M059J (cell line): ENCODE measurements at regions not wholly inside any gene's neighbourhood (a gene's known extent, or its start where the extent isn't known, plus 50 kb on each side); places are given as distances from the start of the nearest gene placed in this dataset.
"Not testable (repeated sequence)": the region's sequence is repeated elsewhere in the genome, so short reads cannot be mapped to it uniquely, and the experiment has no call there.

Source experiments
- DNase-seq: peaks from one replicate; pipeline ENCODE4 v3.0.0-alpha.2; 2012; ENCODE audit warnings: low read depth

DNA sequence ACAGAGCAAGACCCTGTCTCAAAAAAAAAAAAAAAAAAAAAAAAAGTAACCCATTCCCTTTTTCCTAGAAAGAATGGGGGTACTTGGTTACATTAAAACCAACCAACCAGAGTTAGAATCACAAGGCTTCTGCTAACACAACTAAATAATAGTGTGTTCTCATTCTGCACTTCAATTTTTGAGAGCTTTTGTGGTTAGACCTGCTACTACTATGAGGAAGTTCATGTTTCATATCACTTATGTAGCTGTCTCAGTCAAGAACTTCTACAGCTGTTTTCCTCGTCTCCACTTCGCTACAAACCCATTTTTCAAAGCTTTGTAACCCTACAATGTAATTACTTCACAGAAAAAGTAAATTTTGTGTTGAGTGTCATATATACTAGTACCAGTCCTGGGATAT lies 58.3 kb downstream of the PDHA2 start:
- no peak for DNase-seq

DNA sequence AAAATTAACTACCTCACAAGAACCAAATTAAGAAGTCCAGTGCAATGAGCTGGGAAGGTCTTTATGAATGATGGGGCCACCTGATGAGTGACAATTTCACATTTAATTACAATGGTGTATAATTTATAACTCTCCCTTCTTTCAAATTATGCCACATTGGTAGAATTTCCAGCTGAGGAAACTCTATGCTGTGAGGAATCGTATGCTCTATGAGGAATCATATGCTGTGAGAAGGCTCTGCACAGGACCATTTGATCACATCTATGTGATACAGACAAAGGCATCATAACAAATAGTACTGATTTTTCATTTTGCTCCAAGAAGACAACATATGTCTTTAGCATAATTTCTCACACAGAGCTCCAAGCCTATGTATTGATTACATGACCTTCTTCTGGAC lies 69.3 kb downstream of the PDHA2 start:
- DNase-seq = no peak

DNA sequence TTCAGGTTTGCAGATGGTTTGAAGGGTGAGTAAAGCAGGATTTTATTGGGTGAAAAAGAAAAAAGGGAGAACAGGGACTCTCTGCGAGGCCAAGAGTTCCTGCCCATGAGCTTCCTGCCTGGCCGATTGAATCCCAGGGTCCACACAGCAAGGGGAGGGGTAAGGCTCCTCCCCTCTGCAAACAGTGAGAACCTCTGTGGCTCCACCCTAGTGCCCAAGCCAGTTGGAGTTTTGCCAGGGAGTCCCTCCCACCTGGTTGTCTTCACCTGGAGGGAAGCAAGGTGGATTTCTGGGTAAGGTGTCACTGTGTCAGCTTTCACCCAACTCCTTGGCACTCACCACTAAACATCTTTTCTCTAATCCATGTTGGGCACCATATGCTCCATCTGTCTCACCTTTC lies 70.9 kb downstream of the PDHA2 start:
- no peak for DNase-seq

DNA sequence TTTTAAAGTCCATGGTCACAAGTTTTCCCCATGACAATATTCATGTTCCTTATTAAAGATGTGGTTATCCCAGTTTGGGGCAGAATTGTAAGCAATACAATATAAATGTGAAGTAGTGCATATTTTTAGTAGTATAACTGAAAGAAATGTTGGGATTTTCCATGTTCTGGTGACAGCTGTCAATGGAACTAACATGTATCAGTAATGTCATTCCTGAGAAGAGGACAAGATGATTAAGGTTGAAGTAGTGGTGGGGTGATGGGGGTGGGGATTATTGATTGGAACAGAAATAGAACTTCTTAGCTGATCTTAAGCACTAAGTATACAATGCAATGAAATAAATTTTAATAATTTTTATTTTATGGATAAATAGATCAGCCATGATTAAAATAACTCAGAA lies 81.6 kb downstream of the PDHA2 start:
- DNase-seq = no peak

DNA sequence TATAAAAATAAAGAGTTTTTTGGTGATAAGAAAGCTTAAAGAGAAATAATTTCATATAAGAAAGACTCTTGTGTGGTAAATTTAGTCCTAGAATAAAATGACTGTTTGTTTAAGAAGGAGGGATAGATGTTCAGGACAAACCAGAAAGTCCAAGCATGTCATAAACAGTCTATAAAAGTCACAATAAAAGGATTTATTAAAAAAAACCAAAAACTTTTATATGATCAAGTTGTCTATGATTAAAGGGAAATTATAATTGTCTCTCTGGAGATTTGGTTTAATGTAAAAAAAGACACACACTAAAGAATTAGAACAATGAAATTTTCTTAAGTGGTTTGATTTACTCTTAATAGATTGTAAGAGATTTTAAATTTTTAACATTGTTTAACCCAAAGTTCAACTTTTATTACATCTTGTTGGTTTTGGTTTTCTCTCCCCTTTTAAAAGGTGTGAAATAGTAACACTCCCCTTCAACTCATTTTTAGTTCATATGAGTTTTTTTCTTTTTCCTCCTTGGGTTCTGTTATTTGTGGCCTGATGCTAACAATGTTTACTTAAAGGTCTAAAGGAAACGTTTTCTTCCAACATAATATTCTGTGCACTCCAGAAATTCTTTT lies 89.7 kb downstream of the PDHA2 start:
- peak; percentile 9 for DNase-seq

DNA sequence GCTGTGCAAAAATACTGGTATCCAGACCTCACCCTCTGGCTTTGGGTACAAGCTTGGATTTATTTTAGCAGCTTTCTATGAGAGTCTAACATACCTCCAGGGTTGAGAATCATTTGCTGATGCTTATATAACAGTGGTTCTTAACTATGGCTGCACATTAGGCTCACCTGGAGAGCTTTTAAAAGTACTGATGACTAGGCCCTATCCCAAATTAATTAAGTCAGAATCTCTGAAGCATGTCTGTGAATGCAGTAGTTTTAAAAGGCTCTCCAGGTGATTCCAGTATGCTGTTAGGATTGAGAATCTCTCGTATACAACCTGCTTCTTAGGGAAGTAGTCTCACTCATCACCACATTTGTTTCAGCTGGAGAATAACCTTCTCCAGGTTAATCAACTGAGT lies 99.2 kb downstream of the PDHA2 start:
- no peak for DNase-seq

DNA sequence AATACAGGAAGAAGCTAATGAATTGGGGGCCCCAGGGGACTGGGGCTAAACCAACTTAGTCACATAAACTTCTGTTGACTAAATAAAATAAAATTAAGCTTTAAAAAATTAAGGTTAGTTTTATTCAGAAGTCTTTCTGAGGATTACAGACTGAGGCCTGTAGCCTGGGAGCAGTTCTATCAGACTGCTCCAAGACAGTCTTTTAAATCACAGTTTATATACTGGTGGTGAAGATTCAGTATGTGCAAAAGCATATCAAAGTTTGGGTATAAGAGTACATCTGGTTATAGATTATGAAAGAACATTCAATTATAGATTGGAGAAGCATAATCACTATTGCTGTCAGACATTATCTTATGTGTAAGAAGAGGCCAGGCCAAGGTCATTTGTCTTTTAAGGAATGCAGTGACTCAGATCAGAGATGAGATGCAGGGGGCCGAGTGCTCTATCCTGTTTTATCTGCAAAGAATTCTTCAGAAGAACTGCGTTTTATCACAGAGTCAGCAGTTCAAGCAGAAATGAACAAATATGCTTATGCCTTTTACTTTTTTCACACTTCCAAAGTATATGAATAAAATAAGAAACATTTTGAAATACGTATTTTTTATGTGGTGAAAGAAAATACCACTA lies 109.4 kb downstream of the PDHA2 start:
- DNase-seq = peak; percentile 3

DNA sequence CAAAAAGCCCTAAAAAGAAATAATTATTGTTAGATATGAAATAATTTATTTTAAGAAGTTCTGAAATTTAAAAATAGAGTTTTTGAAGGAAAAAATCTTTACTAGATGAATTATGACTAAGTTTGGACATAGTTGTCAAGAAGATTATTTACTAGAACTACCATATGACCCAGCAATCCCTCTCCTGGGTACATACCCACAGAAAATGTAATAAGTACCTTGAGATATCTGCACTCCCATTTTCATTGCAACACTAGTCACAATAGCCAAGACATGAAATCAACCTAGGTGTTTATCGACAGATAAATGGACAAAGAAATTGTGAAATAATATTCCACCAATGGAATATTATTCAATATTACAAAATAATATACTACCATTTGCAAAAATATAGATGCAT lies 109.9 kb downstream of the PDHA2 start:
- no peak for DNase-seq

DNA sequence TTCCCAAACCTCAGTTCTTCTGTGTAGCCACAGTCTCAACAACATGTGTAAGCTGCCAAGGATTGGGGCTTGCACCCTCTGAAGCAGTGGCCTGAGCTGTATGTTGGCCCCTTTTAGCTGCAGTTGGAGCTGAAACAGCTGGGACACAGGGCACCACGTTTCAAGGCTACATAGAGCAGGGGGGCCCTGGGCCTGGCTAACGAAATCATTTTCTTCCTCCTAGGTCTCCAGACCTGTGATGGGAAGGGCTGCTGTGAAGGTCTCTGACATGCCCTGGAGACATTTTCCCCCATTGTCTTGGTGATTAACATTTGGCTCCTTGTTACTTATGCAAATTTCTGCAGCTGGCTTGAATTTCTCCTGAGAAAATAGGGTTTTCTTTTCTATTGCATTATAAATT lies 112.6 kb downstream of the PDHA2 start:
- DNase-seq = not testable (repeated sequence)

DNA sequence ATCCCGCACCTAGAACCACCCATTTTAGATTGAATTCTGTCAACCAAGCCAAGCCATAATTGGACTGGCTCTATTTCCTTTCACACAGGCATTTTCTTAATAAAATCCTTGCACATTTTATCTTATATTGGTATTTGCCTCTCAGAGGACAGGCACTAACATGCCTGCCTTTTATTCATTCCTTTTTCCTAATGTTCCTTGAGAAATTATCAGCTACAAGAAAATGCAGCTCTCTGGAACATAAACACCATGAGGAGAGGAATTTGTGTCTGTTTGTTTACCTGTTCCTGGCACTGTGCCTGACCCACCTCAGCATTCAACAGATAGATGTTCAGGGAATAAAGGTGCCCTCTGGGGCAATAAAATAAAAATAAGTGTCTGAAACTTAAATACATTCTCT lies 116.2 kb downstream of the PDHA2 start:
- no peak for DNase-seq

DNA sequence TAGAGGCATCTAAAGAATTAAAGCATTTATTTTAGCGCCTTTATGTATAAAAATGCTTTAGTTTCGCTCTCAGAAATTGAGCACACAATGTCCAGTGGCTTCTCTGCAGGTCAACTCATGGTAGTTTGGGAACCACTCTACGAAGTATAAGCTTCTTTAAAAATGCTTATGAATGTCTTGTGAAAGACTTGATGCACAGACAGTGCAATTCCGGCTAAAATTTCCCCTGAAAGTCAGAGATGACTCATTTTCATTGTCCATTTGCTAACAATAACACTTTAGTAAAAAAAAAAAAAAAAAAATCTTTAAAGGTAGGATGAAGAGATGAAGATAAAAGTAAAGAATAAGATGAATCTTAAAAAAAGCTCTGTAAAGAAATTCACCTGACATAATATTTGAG lies 117.2 kb downstream of the PDHA2 start:
- peak; percentile 2 for DNase-seq

DNA sequence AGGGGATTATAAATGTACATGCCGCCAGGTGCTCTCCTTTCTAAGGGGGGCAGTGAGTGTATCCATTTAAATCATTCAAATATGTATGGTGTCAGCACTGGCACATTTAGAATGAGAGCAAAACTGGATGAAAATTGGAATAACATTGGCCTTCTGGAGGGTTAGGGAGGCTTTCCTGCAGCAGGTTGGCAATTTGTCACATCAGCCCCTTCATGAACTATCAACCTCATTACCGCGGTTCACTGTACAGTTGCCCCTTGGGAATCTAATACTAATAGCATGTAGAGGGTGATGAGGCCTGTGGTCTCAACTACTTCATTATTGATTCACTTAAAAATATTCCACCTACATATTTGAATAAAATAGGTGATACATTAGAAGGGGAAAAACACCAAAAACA lies 117.9 kb downstream of the PDHA2 start:
- DNase-seq = no peak

DNA sequence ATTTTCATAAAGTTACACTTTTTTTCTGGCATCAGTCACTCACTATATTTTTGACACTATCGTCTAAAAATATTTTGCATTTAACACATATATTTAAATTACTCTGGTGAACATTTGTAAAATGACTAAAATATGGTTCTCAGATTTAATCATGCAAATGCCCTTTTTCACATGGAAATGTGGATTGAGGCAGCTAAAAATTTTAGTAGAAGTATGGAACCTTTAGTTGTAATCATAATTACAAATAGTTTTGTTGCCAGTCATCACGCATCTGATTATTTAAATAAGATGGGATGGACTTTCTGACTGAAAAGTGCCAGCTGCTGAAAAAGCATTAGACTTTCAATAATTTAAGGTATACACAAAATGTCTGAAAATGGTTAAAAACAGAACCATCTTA lies 119.3 kb downstream of the PDHA2 start:
- no peak for DNase-seq

DNA sequence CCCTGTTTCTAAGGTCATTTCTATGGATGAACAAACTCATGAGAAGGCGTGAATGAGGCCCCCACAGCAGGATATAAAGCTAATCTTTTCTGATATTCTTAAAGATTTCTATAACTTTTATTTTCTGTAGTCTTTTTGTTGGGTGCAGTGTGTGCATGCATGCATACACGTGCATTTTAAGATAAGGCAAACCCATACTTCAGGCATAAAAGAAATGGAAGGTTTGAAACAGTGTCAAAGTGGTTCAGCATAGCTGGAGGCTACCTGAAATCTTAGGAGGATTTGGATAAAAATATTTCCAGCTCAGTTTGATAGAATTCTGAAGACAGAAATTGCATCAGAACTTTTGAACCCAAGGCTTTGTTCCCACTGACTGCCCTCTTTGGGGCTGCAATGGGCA lies 119.7 kb downstream of the PDHA2 start:
- no peak for DNase-seq

DNA sequence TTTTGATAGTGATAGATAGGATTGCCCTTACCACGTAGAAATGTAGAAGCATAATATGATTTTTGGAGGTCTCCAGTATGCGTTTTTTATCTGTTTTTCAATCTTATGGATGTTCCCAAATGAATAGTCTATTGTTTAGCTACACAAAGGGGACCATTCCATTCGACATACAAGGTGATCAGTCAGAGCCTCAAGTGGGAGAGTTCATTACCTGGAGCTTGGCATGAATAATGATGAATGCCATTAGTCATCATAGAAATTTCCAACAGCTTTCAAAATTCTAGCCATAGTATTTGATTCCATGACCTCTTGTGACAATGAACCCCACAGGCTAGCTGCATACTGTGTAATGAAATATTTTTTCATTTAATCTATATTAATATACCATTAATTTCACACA lies 123.6 kb downstream of the PDHA2 start:
- no peak for DNase-seq

DNA sequence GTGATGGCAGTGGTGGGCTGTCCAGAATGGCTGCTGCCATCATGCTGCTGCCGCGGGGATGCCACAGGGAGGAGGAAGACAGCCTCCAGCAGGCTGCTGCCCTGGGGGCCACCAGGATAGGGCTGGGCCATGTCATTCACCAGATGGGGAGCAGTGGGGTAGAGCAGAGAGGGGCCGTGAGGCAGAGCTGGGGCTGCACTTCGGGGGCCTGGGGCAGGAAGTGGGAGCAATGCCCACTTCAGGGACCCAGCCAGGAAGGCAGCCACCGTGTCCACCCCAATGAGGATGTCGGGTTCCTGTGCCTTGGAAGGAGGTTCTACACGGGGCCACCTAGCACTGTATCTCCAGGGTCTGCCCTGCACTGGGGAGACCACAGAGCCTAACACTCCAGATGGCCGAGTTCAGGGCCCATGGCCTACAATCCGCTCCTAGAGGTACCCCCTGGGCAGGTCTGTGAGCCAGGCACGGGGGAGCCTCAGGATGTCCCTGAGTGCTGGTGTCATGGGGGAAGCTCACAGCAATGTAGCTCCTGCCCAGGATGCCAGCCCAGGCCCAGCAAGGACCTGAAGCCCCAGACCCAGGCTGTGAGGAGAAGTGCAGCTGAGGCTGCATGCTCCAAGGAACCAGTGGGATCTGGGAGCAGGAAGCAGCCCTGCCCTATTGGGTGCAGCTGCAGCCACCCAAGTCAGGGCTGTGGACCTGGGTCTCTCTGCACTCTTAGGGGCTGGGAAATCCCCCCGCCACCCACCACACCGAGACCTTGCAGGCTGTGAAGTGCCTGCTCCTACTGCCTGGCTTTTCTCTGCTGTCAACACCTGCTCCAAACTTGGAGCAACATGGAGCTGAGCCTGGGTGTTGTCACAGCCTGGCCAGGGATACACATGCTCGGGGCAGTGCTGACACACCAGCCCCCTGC lies 140.3 kb downstream of the PDHA2 start:
- DNase-seq = no peak

DNA sequence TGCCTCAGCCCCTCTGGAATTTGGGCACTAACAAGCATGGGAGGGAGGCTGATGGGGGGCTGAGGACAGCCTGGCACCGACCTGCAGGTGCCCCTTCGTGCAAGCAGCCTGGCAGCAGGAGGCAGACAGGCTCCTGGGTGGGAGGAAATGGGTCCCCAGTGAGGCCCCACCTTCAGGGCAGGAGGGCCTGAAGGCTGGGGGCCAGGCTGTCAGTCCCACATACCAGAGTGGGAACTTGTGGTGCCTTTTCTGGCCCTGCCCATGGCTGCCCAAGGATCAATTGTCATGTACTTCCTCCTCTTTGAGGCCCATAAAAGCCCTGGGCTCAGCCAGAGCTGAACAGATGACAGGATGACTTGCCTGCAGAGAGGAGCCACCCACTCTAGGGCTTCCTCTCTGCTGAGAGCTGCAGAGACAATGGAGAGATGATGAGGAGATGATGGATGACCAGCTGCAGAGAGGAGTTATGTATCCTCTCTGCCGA lies 141.0 kb downstream of the PDHA2 start:
- no peak for DNase-seq

DNA sequence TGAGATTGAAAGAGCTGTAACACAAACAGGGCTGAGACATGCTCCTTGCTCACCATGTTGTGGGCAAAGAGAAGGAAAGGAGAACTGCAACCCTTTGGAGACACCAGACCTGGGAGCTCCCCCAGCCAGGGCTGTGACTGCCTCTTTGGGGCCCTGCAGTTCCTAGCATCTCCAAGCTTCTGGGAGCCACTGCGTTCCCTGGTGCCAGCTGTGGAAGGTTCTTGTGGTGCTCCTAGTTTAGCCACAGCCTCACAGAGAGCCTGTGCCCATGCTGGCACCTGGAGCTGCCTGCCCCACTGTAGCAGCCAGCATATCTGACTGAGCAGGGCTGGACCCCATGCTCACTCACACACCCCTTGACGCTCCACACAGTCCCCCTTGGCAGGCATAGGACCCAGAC lies 141.7 kb downstream of the PDHA2 start:
- no peak for DNase-seq

DNA sequence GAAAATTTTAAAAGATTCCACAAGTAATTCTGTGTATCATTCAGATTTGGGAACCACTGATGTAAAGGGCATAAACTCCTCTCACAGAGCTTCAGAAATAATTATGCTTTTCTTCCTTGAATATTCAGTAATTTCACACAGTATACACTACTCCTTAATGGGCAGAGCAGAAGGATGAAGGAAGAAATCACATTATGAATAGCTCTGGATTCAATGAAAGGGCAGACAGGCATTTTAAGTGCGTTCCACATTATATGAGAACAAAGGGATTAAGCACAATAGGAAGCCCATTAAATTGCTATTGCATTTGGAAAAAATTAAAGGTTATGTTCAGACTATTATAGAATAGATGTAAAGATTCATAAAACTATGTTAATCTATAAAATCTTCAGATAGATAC lies 142.6 kb downstream of the PDHA2 start:
- DNase-seq = no peak

DNA sequence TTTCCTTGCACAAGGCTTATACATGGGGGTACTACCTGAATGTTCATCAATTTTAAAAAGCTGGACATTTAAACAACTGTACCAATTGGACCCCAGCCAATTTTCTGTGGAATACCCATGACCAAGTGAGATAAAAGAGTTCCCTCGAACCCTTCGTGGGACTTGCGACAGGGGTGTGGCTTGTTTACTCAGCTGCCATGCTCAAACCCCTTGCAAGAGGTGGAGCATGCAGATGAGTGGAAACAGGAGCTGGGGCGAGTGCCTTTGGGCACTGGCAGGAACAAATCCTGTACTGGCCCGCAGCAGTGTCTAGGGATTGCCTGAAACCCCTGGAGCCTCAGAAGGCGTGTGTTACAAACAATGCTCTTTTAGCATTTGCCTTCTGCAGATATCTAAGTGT lies 144.2 kb downstream of the PDHA2 start:
- DNase-seq = no peak

DNA sequence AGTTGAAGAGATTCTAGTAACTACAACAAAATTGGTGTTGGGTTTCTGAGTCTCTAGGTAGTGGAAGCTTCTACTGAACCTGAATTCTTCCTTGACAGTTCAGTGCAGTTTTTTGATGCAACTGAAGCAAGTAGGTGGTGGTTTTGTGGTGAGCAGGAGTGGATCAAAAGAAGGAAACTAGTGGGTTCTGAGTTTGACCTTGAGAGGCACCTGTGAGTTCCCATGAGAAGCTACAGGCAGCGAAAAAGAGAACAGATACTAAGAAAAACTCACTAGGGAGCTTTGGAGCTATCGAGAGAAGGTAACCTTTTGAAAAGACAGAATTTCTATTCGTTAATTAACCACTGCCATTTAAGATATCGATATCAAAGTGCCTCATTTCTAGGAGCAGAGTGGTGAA lies 145.2 kb downstream of the PDHA2 start:
- DNase-seq = no peak

DNA sequence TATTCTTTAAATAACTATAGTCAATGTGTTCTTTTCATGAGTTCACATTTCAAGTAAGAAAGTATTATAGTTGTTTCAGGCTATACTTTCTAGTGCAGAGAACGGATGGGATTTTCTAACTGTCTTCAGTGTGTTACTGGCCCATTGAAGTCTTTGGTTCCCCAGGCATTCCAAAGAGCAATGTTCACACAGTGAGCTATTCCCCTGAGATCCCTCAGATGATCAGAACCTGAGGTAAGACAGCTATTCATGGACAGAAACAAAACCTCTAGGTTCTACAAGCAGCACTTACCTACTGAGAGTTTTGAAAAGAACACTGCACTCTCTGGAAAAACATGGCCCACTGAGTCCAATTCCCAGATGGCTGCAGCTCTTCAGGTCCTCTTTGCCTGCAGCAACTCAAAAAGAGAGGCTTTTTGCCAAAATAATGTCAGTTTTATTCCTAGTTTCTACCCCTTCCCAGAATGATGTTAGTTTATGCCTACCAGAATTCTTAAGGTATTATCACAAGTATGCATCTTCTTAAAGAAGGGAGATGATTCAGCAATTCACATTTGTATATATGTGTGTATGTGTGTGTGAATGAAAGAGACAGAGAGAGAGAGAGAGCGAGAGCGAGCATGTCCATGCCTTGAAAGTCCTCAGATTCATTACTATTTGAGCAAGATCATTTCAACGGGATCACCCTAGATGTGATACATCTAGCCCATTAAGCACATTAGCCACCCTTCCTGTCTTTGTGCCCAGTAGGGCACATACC lies 146.1 kb downstream of the PDHA2 start:
- DNase-seq = no peak
